HCT116 (cell line): ENCODE measurements at regions not wholly inside any gene's neighbourhood (a gene's known extent, or its start where the extent isn't known, plus 50 kb on each side); places are given as distances from the start of the nearest gene placed in this dataset.

ENCODE experiments used
- ATAC-seq: fragments of 200-7000 bp; cut with Tn5 transposase; 2 replicates; pipeline ENCODE4 v1.9.1; 2020; ENCODE audit warnings: mild to moderate bottlenecking, moderate library complexity
- BruUV-seq: library from RNA; stranded (reverse); fragments of 400-500 nt; replicated peaks from 2 replicates; lab custom pipeline; 2021; lab: Mats Ljungman, UMichigan
- CTCF ChIA-PET: fragments of 300-600 bp; sonication (Branson Sonifier 250); formaldehyde crosslinking; loops from one replicate; lab custom pipeline; 2021; ENCODE audit warnings: antibody characterized with exemption; lab: Charles Lee
- POLR2A ChIA-PET: fragments of 300-600, 350-600 bp; sonication (Branson Sonifier 250); formaldehyde crosslinking; loops from one replicate; lab custom pipeline; 2021; ENCODE audit warnings: antibody characterized with exemption; lab: Charles Lee
- RAD21 ChIA-PET, 2 experiments: fragments of 300-600 bp; sonication (Branson Sonifier 250); formaldehyde crosslinking; loops; one replicate each; lab custom pipeline; 2023; ENCODE audit warnings: low total read pairs in 2 of 2; ENCODE audit not compliant: uncharacterized antibody in 2 of 2, unreplicated experiment in 2 of 2, low non-redundant PET in 1 of 2; lab: Charles Lee
- DNase-seq: peaks from one replicate; pipeline ENCODE4 v3.0.0-alpha.2; 2010; ENCODE audit warnings: low read depth, low spot score
- H2AFZ ChIP-seq: fragments of 200-600 bp; shearing (Covaris generic), sonication (generic); 2 replicates; pipeline ENCODE4 v1.6.1; 2017; ENCODE audit warnings: low read depth, mixed run types, mixed read lengths, antibody characterized with exemption, low read length; ENCODE audit not compliant: poor library complexity, severe bottlenecking
- H3K27ac ChIP-seq: 2 replicates; pipeline ENCODE4 v1.5.1; 2012; ENCODE audit warnings: low read depth, low read length
- H3K27me3 ChIP-seq: fragments of 200-600 bp; sonication (generic); 2 replicates; pipeline ENCODE4 v1.6.1; 2016; ENCODE audit warnings: mixed run types, low read length, mixed read lengths; ENCODE audit not compliant: insufficient read depth
- H3K36me3 ChIP-seq, 2 experiments: fragments of 200-500 bp in 1 of 2; fragments of 200-600 bp in 1 of 2; sonication (Bioruptor generic) in 1 of 2; sonication (generic) in 1 of 2; 2 replicates each; pipeline versions ENCODE4 v1.5.1 to v1.6.1; 2014 to 2016; ENCODE audit warnings: low read length in 2 of 2, inconsistent platforms in 1 of 2, mixed read lengths in 1 of 2, mixed run types in 1 of 2; ENCODE audit not compliant: insufficient read depth in 2 of 2, control insufficient read depth in 1 of 2
- H3K4me1 ChIP-seq, 2 experiments: fragments of 200-600 bp in 1 of 2; sonication (generic) in 1 of 2; 2 replicates each; pipeline versions ENCODE4 v1.5.1 to v1.6.1; 2012 to 2017; ENCODE audit warnings: low read length in 2 of 2, inconsistent platforms in 1 of 2, mild to moderate bottlenecking in 1 of 2, mixed read lengths in 1 of 2, mixed run types in 1 of 2, moderate library complexity in 1 of 2; ENCODE audit not compliant: insufficient read depth in 2 of 2, control insufficient read depth in 1 of 2
- H3K4me2 ChIP-seq: fragments of 200-600 bp; sonication (generic); 2 replicates; pipeline ENCODE4 v1.6.1; 2017; ENCODE audit warnings: mixed run types, low read length, mixed read lengths
- H3K4me3 ChIP-seq, 2 experiments: fragments of 200-600 bp in 1 of 2; sonication (generic) in 1 of 2; replicated peaks in 1 of 2; 2 replicates each; pipeline ENCODE4 v1.5.1; 2011 to 2016; ENCODE audit warnings: low read length in 2 of 2, control low read depth in 1 of 2, low read depth in 1 of 2, mild to moderate bottlenecking in 1 of 2, mixed read lengths in 1 of 2, mixed run types in 1 of 2
- H3K79me2 ChIP-seq: fragments of 200-600 bp; sonication (generic); 2 replicates; pipeline ENCODE4 v1.6.1; 2017; ENCODE audit warnings: mild to moderate bottlenecking, mixed run types, low read length, moderate library complexity, mixed read lengths; ENCODE audit not compliant: insufficient read depth
- H3K9ac ChIP-seq: fragments of 200-600 bp; sonication (generic); 2 replicates; pipeline ENCODE4 v1.6.1; 2016; ENCODE audit warnings: low read length, mixed read lengths
- H3K9me2 ChIP-seq: fragments of 200-600 bp; sonication (generic), shearing (Covaris generic); 2 replicates; pipeline ENCODE4 v1.6.1; 2017; ENCODE audit warnings: mixed run types, mild to moderate bottlenecking, moderate library complexity; ENCODE audit not compliant: insufficient read depth
- H3K9me3 ChIP-seq, 2 experiments: fragments of 200-500 bp in 1 of 2; fragments of 200-600 bp in 1 of 2; sonication (Bioruptor generic) in 1 of 2; sonication (generic) in 1 of 2; 2 replicates each; pipeline ENCODE4 v1.6.1; 2014 to 2017; ENCODE audit warnings: low read length in 2 of 2, mixed read lengths in 2 of 2, inconsistent platforms in 1 of 2, low read depth in 1 of 2, mild to moderate bottlenecking in 1 of 2, mixed run types in 1 of 2, moderate library complexity in 1 of 2; ENCODE audit not compliant: control insufficient read depth in 1 of 2, insufficient read depth in 1 of 2
- H4K20me1 ChIP-seq: fragments of 200-600 bp; sonication (generic), shearing (Covaris generic); 2 replicates; pipeline ENCODE4 v1.6.1; 2017; ENCODE audit warnings: mixed run types, mild to moderate bottlenecking, moderate library complexity; ENCODE audit not compliant: insufficient read depth
- ATF3 ChIP-seq: IDR thresholded peaks from 2 replicates; pipeline ENCODE4 v1.6.1; 2012
- CBX3 ChIP-seq: IDR thresholded peaks from 2 replicates; pipeline ENCODE4 v1.6.1; 2012; ENCODE audit warnings: low read depth
- CEBPB ChIP-seq: IDR thresholded peaks from 2 replicates; pipeline ENCODE4 v1.6.1; 2012; ENCODE audit warnings: low read depth
- CTCF ChIP-seq, 3 experiments: fragments of 200-600 bp in 1 of 3; sonication (generic) in 1 of 3; IDR thresholded peaks in 2 of 3; conservative IDR thresholded peaks in 1 of 3; 2 replicates each; pipeline ENCODE4 v1.5.1; 2012 to 2017; ENCODE audit warnings: low read depth in 2 of 3, low read length in 2 of 3, antibody characterized with exemption in 1 of 3, borderline replicate concordance in 1 of 3, control low read depth in 1 of 3, mild to moderate bottlenecking in 1 of 3, mixed read lengths in 1 of 3, mixed run types in 1 of 3, moderate library complexity in 1 of 3; ENCODE audit not compliant: insufficient read depth in 1 of 3
- EZH2phosphoT487 ChIP-seq: fragments of 200-600 bp; IDR thresholded peaks from 2 replicates; pipeline ENCODE4 v1.6.1; 2018; ENCODE audit warnings: antibody characterized with exemption, borderline replicate concordance
- TCF7L2 ChIP-seq: IDR thresholded peaks from 2 replicates; pipeline ENCODE4 v1.7.0; 2011; ENCODE audit warnings: borderline replicate concordance, inconsistent platforms; ENCODE audit not compliant: insufficient read depth, insufficient read length; ENCODE audit errors: extremely low read depth
- YY1 ChIP-seq: IDR thresholded peaks from 2 replicates; pipeline ENCODE4 v1.6.1; 2011; ENCODE audit warnings: low read length, low read depth, moderate library complexity, mild to moderate bottlenecking; ENCODE audit not compliant: insufficient replicate concordance; ENCODE audit errors: extremely low read depth
- ZFX ChIP-seq: fragments of 450-650 bp; IDR thresholded peaks from 2 replicates; pipeline ENCODE4 v1.6.1; 2017
- intact Hi-C: fragments of 100-400 bp; cut with micrococcal nuclease; formaldehyde crosslinking; loops from 2 replicates; pipeline ENCODE4 v1.10.0; 2022

DNA sequence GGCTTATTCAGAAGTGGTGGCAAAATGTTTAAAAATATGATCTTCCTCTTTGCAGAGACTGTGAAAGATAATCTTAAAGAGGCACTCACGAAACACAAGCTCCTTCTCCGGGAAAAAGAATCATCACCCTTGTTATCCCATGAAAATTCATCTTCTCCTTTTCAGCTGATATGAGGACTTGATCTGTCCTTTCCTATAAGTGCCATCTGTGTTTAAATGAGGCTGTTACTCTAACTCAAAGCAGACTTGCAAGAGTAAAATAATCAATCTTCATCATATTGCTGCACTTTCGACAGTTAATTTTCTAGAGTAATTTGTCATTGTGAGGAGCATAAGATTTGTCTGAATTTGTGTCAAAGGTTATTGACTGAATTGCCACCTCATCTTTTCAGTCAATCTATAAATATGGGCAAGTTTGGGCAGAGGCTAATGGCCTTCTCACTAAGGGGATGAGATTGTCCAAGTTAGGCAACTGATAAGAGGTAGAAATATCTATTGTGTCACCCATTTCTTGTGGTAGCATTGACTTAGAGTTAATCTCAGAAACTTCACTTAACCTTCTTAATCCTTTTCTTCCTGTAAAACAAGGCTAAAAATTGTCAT lies 452.9 kb downstream of the GRXCR1 start:
- ChIA-PET RAD21 (no interaction called here), POLR2A (no interaction called here), CTCF (no interaction called here)
- Histone ChIP-seq H3K27ac (no peak overlapping the region), H2AFZ (no peak overlapping the region), H3K9ac (no peak overlapping the region)
- ATAC-seq: no peak
- TF ChIP-seq ZFX (no peak), TCF7L2 (no peak), ATF3 (no peak), EZH2phosphoT487 (no peak), CEBPB (no peak), CBX3 (no peak), YY1 (no peak), CTCF (IDR thresholded peaks at IDR 0.05 in 2 of 3, conservative IDR thresholded peaks at IDR 0.05 in 1 of 3; ENCODE audit: borderline replicate concordance in 1 of 3, insufficient read depth in 1 of 3, low read depth in 2 of 3, low read length in 2 of 3) (no peak)
- TF ChIP-seq, all 23 proteins: peak for 0
- H3K4me2 ChIP-seq: no peak overlapping the region
- H3K36me3 ChIP-seq: no peaks in the 10 kb centered on the region
- H3K4me3 ChIP-seq: no peak overlapping the region
- DNase-seq: no peak
- H3K9me3 ChIP-seq: peaks cover 5 to 24% of the 10 kb centered on the region in 2 experiments; a peak in 3 of 4 replicates
- H3K79me2 ChIP-seq: no peaks in the 10 kb centered on the region
- no peaks in the 10 kb centered on the region for H3K4me1 ChIP-seq
- intact Hi-C loops: no loop called here
- H4K20me1 ChIP-seq: no peaks in the 10 kb centered on the region
- no peaks in the 10 kb centered on the region for H3K27me3 ChIP-seq
- BruUV-seq: no TSS peak
- no peaks in the 10 kb centered on the region for H3K9me2 ChIP-seq
